ENCODE measurements at regions not wholly inside any gene's neighbourhood (a gene's known extent, or its start where the extent isn't known, plus 50 kb on each side); places are given as distances from the start of the nearest gene placed in this dataset.

DNA sequence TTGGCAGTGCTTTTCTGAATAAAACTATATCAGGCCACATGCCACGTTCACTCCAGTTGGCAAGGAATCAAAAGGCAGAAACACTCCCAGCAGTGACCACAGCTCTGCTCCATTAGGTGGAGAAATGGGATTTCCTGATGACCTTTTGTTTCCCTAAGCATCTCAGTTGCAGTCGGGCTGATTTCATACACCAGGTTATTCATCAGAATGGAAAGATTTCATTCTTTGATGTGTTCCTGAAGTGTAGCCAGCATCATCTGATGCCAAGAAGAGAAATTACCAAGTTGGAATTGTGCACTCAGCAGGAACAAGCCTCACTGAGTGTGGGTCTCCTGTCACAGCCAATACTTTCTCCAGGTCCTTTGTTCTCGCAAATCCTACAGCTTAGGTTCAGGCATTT is 193.7 kb downstream of the SPATA18 start:
- Histone ChIP-seq H3K56ac (ENCODE audit: extremely low read depth, insufficient read depth, low read length) (no peak overlapping the region), H3K36me3 (ENCODE audit: control insufficient read depth, insufficient read depth, low read length) (no peaks in the 10 kb centered on the region), H3K4me3 (ENCODE audit: insufficient read depth, low read depth, low read length) (no peak overlapping the region), H2AFZ (replicated peaks; ENCODE audit: low read length, poor library complexity) (no peak overlapping the region), H2BK120ac (ENCODE audit: low read depth, low read length) (no peak overlapping the region), H3K27ac (ENCODE audit: insufficient read depth, low read length) (no peak overlapping the region), H3K27me3 (ENCODE audit: control insufficient read depth, insufficient read depth, low read length) (no peaks in the 10 kb centered on the region), H2BK20ac (ENCODE audit: low read depth, low read length) (no peak overlapping the region), H4K5ac (ENCODE audit: low read depth, low read length) (no peak overlapping the region), H3K9me1 (ENCODE audit: insufficient read depth, low read length) (no peaks in the 10 kb centered on the region), H4K20me1 (ENCODE audit: insufficient read depth, low read length) (no peaks in the 10 kb centered on the region), H3K79me1 (ENCODE audit: low read depth in 1 of 2, low read length in 2 of 2) (no peaks in the 10 kb centered on the region), H3K4me1 (ENCODE audit: control insufficient read depth, insufficient read depth, low read length) (no peaks in the 10 kb centered on the region), H3K23ac (ENCODE audit: low read depth, low read length) (no peak overlapping the region), H3K4me2 (ENCODE audit: low read depth, low read length) (no peak overlapping the region), H3K14ac (replicated peaks; ENCODE audit: low read depth, low read length) (no peak overlapping the region), H2BK5ac (ENCODE audit: low read depth, low read length, poor library complexity, severe bottlenecking) (no peak overlapping the region), H4K91ac (ENCODE audit: insufficient read depth, low read depth, low read length) (no peak overlapping the region), H3K9me3 (ENCODE audit: control insufficient read depth, insufficient read depth, low read length) (no peaks in the 10 kb centered on the region), H3K18ac (ENCODE audit: low read depth, low read length) (no peak overlapping the region), H3K4ac (ENCODE audit: low read depth, low read length) (no peak overlapping the region), H4K8ac (ENCODE audit: low read depth in 2 of 2, low read length in 2 of 2) (no peak overlapping the region), H2BK15ac (ENCODE audit: low read depth, low read length) (no peak overlapping the region), H3K9ac (ENCODE audit: low read depth, low read length) (no peak overlapping the region), H2AK5ac (ENCODE audit: low read depth, low read length) (no peak overlapping the region), H2AK9ac (replicated peaks; ENCODE audit: low read depth, low read length, poor library complexity) (no peak overlapping the region)
- TF ChIP-seq MAZ (IDR thresholded peaks at IDR 0.05; ENCODE audit: borderline replicate concordance, low read depth, low read length) = no peak
- no peak for TF ChIP-seq RCOR1 (IDR thresholded peaks at IDR 0.05; ENCODE audit: insufficient replicate concordance, low read length)
- no peak for TF ChIP-seq MAFK (IDR thresholded peaks at IDR 0.05; ENCODE audit: low read depth, low read length)
- no peak for TF ChIP-seq CTCF (conservative IDR thresholded peaks at IDR 0.05; ENCODE audit: low read depth, low read length)
- TF ChIP-seq SMC3 (IDR thresholded peaks at IDR 0.05; ENCODE audit: low read depth, low read length) = no peak
- no peak for TF ChIP-seq CHD1 (IDR thresholded peaks at IDR 0.05; ENCODE audit: low read depth, low read length)
- no peak for TF ChIP-seq FOS (IDR thresholded peaks at IDR 0.05; ENCODE audit: low read depth, low read length)
- no peak for TF ChIP-seq ELK1 (IDR thresholded peaks at IDR 0.05; ENCODE audit: borderline replicate concordance, low read depth, low read length)
- TF ChIP-seq, protein P1, sequence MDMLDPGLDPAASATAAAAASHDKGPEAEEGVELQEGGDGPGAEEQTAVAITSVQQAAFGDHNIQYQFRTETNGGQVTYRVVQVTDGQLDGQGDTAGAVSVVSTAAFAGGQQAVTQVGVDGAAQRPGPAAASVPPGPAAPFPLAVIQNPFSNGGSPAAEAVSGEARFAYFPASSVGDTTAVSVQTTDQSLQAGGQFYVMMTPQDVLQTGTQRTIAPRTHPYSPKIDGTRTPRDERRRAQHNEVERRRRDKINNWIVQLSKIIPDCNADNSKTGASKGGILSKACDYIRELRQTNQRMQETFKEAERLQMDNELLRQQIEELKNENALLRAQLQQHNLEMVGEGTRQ (IDR thresholded peaks at IDR 0.05; ENCODE audit: low read depth, low read length) = no peak
- no peak for TF ChIP-seq CEBPB (IDR thresholded peaks at IDR 0.05; ENCODE audit: low read depth, low read length)
- TF ChIP-seq POLR2A (IDR thresholded peaks at IDR 0.05; ENCODE audit: low read depth, low read length) = no peak
- TF ChIP-seq BHLHE40 (IDR thresholded peaks at IDR 0.05; ENCODE audit: low read depth, low read length) = no peak
- no peak for TF ChIP-seq MXI1 (IDR thresholded peaks at IDR 0.05; ENCODE audit: borderline replicate concordance, low read depth, low read length)
- no peak for TF ChIP-seq NFE2L2 (IDR thresholded peaks at IDR 0.05; ENCODE audit: low read depth, low read length)
- no peak for TF ChIP-seq RFX5 (IDR thresholded peaks at IDR 0.05; ENCODE audit: low read depth, low read length)
- no peak for TF ChIP-seq RAD21 (IDR thresholded peaks at IDR 0.05; ENCODE audit: low read length)
- BruUV-seq (replicated peaks) = no TSS peak
- no peak for ATAC-seq (ENCODE audit: low read depth)
- dilution Hi-C loops (cut with HindIII; ENCODE audit: low sequenced_read_pairs, unreplicated experiment) (no loop called here), intact Hi-C loops (cut with micrococcal nuclease) (no loop called here), in situ Hi-C loops (cut with MboI; ENCODE audit: low sequenced_read_pairs) (no loop called here)
- WGBS, 2 experiments (ENCODE audit: extremely low coverage in 2 of 2, insufficient read length in 1 of 2) = no CpG with 5 or more reads among the region's 3 CpGs
- CTCF ChIA-PET = no interaction called here
- no peak for DNase-seq
- POLR2A ChIA-PET (ENCODE audit: unreplicated experiment) = no interaction called here
